Motor neuron (in vitro differentiated cells): ENCODE measurements at regions not wholly inside any gene's neighbourhood (a gene's known extent, or its start where the extent isn't known, plus 50 kb on each side); places are given as distances from the start of the nearest gene placed in this dataset.
"Not testable (repeated sequence)": the region's sequence is repeated elsewhere in the genome, so short reads cannot be mapped to it uniquely, and the experiment has no call there.

ENCODE experiments used
- ATAC-seq, 8 experiments: fragments of 200-7000 bp; cut with Tn5 transposase; replicated peaks in 6 of 8; 2 replicates each; pipeline ENCODE4 v1.8.0; 2021; ENCODE audit warnings: mild to moderate bottlenecking in 8 of 8, moderate library complexity in 8 of 8
- H3K27ac ChIP-seq, 2 donors: fragments of 250-450 bp; sonication (Bioruptor Pico); 2 replicates each; pipeline ENCODE4 v1.9.0; 2021; ENCODE audit warnings: antibody characterized with exemption in 2 of 2, mild to moderate bottlenecking in 2 of 2, moderate library complexity in 1 of 2
- H3K4me1 ChIP-seq, 2 donors: fragments of 250-450 bp; sonication (Bioruptor Pico); replicated peaks in 1 of 2; 2 replicates each; pipeline ENCODE4 v1.6.1; 2021; ENCODE audit warnings: antibody characterized with exemption in 2 of 2, mild to moderate bottlenecking in 2 of 2, moderate library complexity in 1 of 2
- H3K4me3 ChIP-seq, 5 donors: fragments of 250-450 bp; sonication (Bioruptor Pico); 2 replicates each; pipeline ENCODE4 v1.9.0; 2021; ENCODE audit warnings: antibody characterized with exemption in 5 of 5, mild to moderate bottlenecking in 5 of 5, moderate library complexity in 4 of 5
- WGBS, 10 experiments: fragments of 450-650 bp; shearing (Covaris generic); methylation state at CpG; one replicate each; pipeline ENCODE4 v1.0.0; 2022; 5-methylcytosine and 5-hydroxymethylcytosine counted together
- in situ Hi-C, 9 experiments: fragments of 400-800 bp; cut with MboI; loops; one replicate each; pipeline ENCODE4 v1.15.0; 2021; ENCODE audit warnings: low sequenced_read_pairs in 9 of 9, low pct_unique_long_range_greater_than_20kb in 2 of 9; ENCODE audit not compliant: unreplicated experiment in 9 of 9

- in situ Hi-C loops: no loop called here
- 23 to 100% (median 67%) methylated on average over 1 to 4 of the region's 4 CpGs; no CpG with 5 or more reads in 2 of the 10 experiments for WGBS, 10 experiments
- Histone ChIP-seq H3K4me1 (peaks cover 4 to 7% of the 10 kb centered on the region in 2 donors), H3K4me3 (no peak overlapping the region), H3K27ac (no peak overlapping the region)
- ATAC-seq: peak in 2 of 8 experiments; percentile 15 to 23
Measured at GRCh38 chr9:107569174-107569573, 79.6 kb upstream of the KLF4 start.

GRCh38 chr9:107568406-107568805 is 78.8 kb upstream of the KLF4 start:
- H3K4me3 ChIP-seq, H3K4me1 ChIP-seq, ATAC-seq, H3K27ac ChIP-seq, in situ Hi-C loops: not testable (repeated sequence)
- 67 to 100% (median 89%) methylated on average over 1 to 9 of the region's 10 CpGs; no CpG with 5 or more reads in 1 of the 10 experiments for WGBS, 10 experiments

- in situ Hi-C loops: no loop called here
- 34 to 100% (median 92%) methylated on average over 1 to 4 of the region's 4 CpGs; no CpG with 5 or more reads in 1 of the 10 experiments for WGBS, 10 experiments
- no peak for ATAC-seq
Measured at GRCh38 chr9:107567462-107567861, 77.9 kb upstream of the KLF4 start.

GRCh38 chr9:107566611-107567061 is 77.1 kb upstream of the KLF4 start:
- in situ Hi-C loops: no loop called here
- Histone ChIP-seq H3K27ac (no peak overlapping the region), H3K4me3 (no peak overlapping the region), H3K4me1 (peaks cover 4 to 7% of the 10 kb centered on the region in 2 donors)
- 0 to 67% (median 30%) methylated on average over 1 to 5 of the region's 6 CpGs; no CpG with 5 or more reads in 4 of the 10 experiments for WGBS, 10 experiments
- peak in 6 of 8 experiments; percentile 36 to 97 (median 88) for ATAC-seq

More at GRCh38 chr9:107567462-107567861, 77.9 kb upstream of the KLF4 start:
- Histone ChIP-seq H3K4me3 (no peak overlapping the region), H3K27ac (no peak overlapping the region), H3K4me1 (peaks cover 4 to 7% of the 10 kb centered on the region in 2 donors)

- 0 to 100% (median 85%) methylated on average over 1 to 3 of the region's 4 CpGs; no CpG with 5 or more reads in 1 of the 10 experiments for WGBS, 10 experiments
- Histone ChIP-seq H3K4me3 (no peak overlapping the region), H3K27ac (no peak overlapping the region), H3K4me1 (peaks cover 4 to 7% of the 10 kb centered on the region in 2 donors)
- in situ Hi-C loops: no loop called here
- peak in 1 of 8 experiments; percentile 94 for ATAC-seq
Measured at GRCh38 chr9:107562798-107563197, 73.2 kb upstream of the KLF4 start.

GRCh38 chr9:107559494-107560086 is 70.0 kb upstream of the KLF4 start:
- peak in 1 of 8 experiments; percentile 53 for ATAC-seq
- 70 to 94% (median 86%) methylated on average over 2 to 9 of the region's 9 CpGs; no CpG with 5 or more reads in 4 of the 10 experiments for WGBS, 10 experiments
- no peak overlapping the region for H3K4me3 ChIP-seq
- no peak overlapping the region for H3K27ac ChIP-seq
- in situ Hi-C loops: no loop called here
- no peaks in the 10 kb centered on the region for H3K4me1 ChIP-seq

GRCh38 chr9:107557236-107557990 is 67.8 kb upstream of the KLF4 start:
- Histone ChIP-seq H3K4me3 (no peak overlapping the region), H3K4me1 (no peaks in the 10 kb centered on the region), H3K27ac (no peak overlapping the region)
- no peak for ATAC-seq
- in situ Hi-C loops: no loop called here
- 43 to 96% (median 79%) methylated on average over 3 to 5 of the region's 5 CpGs; no CpG with 5 or more reads in 3 of the 10 experiments for WGBS, 10 experiments

GRCh38 chr9:107554636-107555035 is 65.1 kb upstream of the KLF4 start:
- Histone ChIP-seq H3K4me3 (no peak overlapping the region), H3K27ac (no peak overlapping the region), H3K4me1 (no peaks in the 10 kb centered on the region)
- ATAC-seq: no peak
- in situ Hi-C loops: no loop called here
- 57 to 100% (median 80%) methylated on average over 1 to 8 of the region's 8 CpGs; no CpG with 5 or more reads in 2 of the 10 experiments for WGBS, 10 experiments

- peak in 7 of 8 experiments; percentile 70 to 98 (median 96) for ATAC-seq
- no peak overlapping the region for H3K4me3 ChIP-seq
- peak overlapping the region; percentile 54 to 91 for H3K27ac ChIP-seq
- peaks cover 12 to 20% of the 10 kb centered on the region in 2 donors for H3K4me1 ChIP-seq
- 21 to 100% (median 73%) methylated on average over 1 to 9 of the region's 10 CpGs; no CpG with 5 or more reads in 1 of the 10 experiments for WGBS, 10 experiments
- in situ Hi-C loops: loop anchor here in 1 of 9 experiments (25.0 kb wide), 1 partner anchor 89 kb away; no protein-coding TSS in a partner anchor
Measured at GRCh38 chr9:107548298-107549142, 59.0 kb upstream of the KLF4 start.

- 0 to 100% (median 48%) methylated on average over 1 to 3 of the region's 3 CpGs; no CpG with 5 or more reads in 2 of the 10 experiments for WGBS, 10 experiments
- peak in 1 of 8 experiments; percentile 16 for ATAC-seq
- H3K4me1 ChIP-seq: peaks cover 13 to 20% of the 10 kb centered on the region in 2 donors
- H3K4me3 ChIP-seq: no peak overlapping the region
- in situ Hi-C loops: loop anchor here in 1 of 9 experiments (25.0 kb wide), 1 partner anchor 89 kb away; no protein-coding TSS in a partner anchor
- peak overlapping the region; percentile 54 to 91 for H3K27ac ChIP-seq
Measured at GRCh38 chr9:107547772-107548297, 58.3 kb upstream of the KLF4 start.

- in situ Hi-C loops: loop anchor here in 1 of 9 experiments (25.0 kb wide), 1 partner anchor 90 kb away; no protein-coding TSS in a partner anchor
- WGBS, 10 experiments: 60 to 95% (median 77%) methylated on average over 1 to 2 of the region's 2 CpGs; no CpG with 5 or more reads in 4 of the 10 experiments
- no peak overlapping the region for H3K27ac ChIP-seq
Measured at GRCh38 chr9:107547303-107547702, 57.7 kb upstream of the KLF4 start.

GRCh38 chr9:107546859-107547258 is 57.3 kb upstream of the KLF4 start:
- Histone ChIP-seq H3K27ac (no peak overlapping the region), H3K4me3 (no peak overlapping the region), H3K4me1 (peaks cover 15 to 20% of the 10 kb centered on the region in 2 donors)
- in situ Hi-C loops: loop anchor here in 1 of 9 experiments (25.0 kb wide), 1 partner anchor 90 kb away; no protein-coding TSS in a partner anchor
- ATAC-seq: no peak

More at GRCh38 chr9:107547303-107547702, 57.7 kb upstream of the KLF4 start:
- H3K4me3 ChIP-seq: no peak overlapping the region
- peaks cover 15 to 20% of the 10 kb centered on the region in 2 donors for H3K4me1 ChIP-seq
- no peak for ATAC-seq
